ENCODE measurements at regions not wholly inside any gene's neighbourhood (a gene's known extent, or its start where the extent isn't known, plus 50 kb on each side); places are given as distances from the start of the nearest gene placed in this dataset.

DNA sequence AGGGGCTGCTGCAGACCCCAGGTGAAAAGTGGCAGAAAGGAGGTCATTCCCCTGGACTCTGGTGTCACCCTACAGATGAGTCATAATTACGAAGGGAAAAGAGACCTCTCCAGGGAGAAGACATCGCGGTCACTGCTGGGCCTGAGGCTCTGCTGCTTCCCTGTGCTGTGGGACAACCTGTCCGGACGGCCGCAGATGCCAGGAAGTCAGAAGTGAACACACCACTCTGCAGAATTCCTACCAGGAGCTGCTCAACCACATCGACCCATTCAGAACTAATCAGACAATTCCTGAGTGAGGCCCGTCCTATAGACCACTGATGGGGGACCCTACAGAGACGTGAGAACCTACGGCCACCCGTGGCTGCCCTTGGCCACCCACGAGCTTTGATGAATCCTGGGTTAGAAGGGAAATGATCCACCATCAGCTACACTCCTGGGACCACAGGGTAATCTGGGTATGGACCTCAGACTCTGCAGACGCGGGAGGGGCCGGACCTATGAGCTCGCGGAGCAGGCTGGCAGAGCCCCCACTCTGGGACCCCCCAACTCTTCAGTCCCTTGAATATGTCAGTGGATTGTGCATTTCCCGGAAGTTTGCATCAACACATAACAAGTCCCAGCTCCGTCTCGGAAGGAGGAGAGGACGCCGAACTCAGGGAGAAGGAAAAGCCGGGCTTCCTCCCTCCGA is 636.7 kb downstream of the BRD1 start:
- no peak for TF ChIP-seq POLR2A (IDR thresholded peaks at IDR 0.05; ENCODE audit: extremely low read depth, insufficient read length)
- TF ChIP-seq, protein P1, sequence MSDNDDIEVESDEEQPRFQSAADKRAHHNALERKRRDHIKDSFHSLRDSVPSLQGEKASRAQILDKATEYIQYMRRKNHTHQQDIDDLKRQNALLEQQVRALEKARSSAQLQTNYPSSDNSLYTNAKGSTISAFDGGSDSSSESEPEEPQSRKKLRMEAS (IDR thresholded peaks at IDR 0.05; ENCODE audit: low read depth, low read length): no peak
- TF ChIP-seq, protein P2, sequence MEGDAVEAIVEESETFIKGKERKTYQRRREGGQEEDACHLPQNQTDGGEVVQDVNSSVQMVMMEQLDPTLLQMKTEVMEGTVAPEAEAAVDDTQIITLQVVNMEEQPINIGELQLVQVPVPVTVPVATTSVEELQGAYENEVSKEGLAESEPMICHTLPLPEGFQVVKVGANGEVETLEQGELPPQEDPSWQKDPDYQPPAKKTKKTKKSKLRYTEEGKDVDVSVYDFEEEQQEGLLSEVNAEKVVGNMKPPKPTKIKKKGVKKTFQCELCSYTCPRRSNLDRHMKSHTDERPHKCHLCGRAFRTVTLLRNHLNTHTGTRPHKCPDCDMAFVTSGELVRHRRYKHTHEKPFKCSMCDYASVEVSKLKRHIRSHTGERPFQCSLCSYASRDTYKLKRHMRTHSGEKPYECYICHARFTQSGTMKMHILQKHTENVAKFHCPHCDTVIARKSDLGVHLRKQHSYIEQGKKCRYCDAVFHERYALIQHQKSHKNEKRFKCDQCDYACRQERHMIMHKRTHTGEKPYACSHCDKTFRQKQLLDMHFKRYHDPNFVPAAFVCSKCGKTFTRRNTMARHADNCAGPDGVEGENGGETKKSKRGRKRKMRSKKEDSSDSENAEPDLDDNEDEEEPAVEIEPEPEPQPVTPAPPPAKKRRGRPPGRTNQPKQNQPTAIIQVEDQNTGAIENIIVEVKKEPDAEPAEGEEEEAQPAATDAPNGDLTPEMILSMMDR (IDR thresholded peaks at IDR 0.05; ENCODE audit: low read depth, low read length): no peak
- no peak for TF ChIP-seq MYC (IDR thresholded peaks at IDR 0.05; ENCODE audit: low read depth, low read length)
- H3K4me3 ChIP-seq (ENCODE audit: low read depth, low read length): no peak overlapping the region
- no peak for DNase-seq (ENCODE audit: low read depth)

DNA sequence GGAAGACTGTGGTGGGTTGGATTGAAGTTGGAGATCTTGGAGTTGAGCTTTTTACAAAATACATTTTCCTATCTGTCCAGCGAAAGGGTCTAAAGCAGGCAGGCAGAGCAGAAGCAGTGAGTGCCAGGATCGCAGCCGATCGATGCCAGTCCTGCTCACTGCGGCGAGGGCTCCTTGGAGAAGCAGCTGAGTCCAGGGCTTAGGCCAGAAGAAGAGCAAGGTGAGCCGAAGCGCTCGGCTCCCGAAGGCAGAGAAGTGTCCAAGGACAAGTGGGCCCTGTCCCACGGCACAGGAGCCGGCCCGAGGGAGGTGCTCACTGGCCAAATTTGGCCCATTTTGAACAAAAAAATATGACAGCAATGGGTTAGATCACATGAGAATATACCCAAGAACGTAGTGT is 637.8 kb downstream of the BRD1 start:
- DNase-seq (ENCODE audit: low read depth): no peak
- TF ChIP-seq MYC (IDR thresholded peaks at IDR 0.05; ENCODE audit: low read depth, low read length) (no peak), POLR2A (IDR thresholded peaks at IDR 0.05; ENCODE audit: extremely low read depth, insufficient read length) (no peak)
- TF ChIP-seq, protein P2 (IDR thresholded peaks at IDR 0.05; ENCODE audit: low read depth, low read length): no peak
- TF ChIP-seq, protein P1 (IDR thresholded peaks at IDR 0.05; ENCODE audit: low read depth, low read length): no peak
- H3K4me3 ChIP-seq (ENCODE audit: low read depth, low read length): no peak overlapping the region

DNA sequence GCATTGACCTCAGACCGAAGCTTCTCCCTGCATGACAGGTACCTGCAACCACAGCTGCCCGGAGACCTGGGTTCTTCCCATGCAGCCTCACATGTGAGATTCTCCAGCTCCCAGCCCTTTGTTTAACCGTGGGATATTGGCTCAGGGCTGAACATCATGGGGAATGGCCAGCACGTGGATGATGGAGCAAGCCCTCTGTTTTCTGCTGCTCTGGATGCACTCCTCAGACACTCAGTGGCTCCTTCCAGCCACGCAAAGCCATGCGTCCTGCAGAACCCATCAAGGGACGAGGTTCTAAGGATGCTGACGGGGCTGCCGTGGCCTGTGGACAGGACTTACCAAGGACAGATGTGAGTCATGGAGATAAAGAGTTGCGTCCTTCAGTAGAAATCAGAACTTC is 639.1 kb downstream of the BRD1 start:
- DNase-seq (ENCODE audit: low read depth): no peak
- TF ChIP-seq, protein P2 (IDR thresholded peaks at IDR 0.05; ENCODE audit: low read depth, low read length): no peak
- TF ChIP-seq POLR2A (IDR thresholded peaks at IDR 0.05; ENCODE audit: extremely low read depth, insufficient read length) (no peak), MYC (IDR thresholded peaks at IDR 0.05; ENCODE audit: low read depth, low read length) (no peak)
- TF ChIP-seq, protein P1 (IDR thresholded peaks at IDR 0.05; ENCODE audit: low read depth, low read length): no peak
- H3K4me3 ChIP-seq (ENCODE audit: low read depth, low read length): no peak overlapping the region

DNA sequence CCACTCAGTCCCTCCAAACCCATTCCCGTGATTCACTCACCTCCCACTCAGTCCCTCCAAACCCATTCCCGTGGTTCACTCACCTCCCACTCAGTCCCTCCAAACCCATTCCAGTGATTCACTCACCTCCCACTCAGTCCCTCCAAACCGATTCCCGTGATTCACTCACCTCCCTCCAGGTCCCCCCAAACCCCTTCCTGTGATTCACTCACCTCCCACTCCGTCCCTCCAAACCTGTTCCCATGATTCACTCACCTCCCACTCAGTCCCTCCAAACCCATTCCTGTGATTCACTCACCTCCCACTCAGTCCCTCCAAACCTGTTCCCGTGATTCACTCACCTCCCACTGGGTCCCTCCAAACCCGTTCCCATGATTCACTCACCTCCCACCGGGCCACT is 639.6 kb downstream of the BRD1 start:
- no peak for DNase-seq (ENCODE audit: low read depth)
- H3K4me3 ChIP-seq (ENCODE audit: low read depth, low read length): no peak overlapping the region
- TF ChIP-seq, protein P2 (IDR thresholded peaks at IDR 0.05; ENCODE audit: low read depth, low read length): no peak
- no peak for TF ChIP-seq MYC (IDR thresholded peaks at IDR 0.05; ENCODE audit: low read depth, low read length)
- no peak for TF ChIP-seq POLR2A (IDR thresholded peaks at IDR 0.05; ENCODE audit: extremely low read depth, insufficient read length)
- TF ChIP-seq, protein P1 (IDR thresholded peaks at IDR 0.05; ENCODE audit: low read depth, low read length): no peak

DNA sequence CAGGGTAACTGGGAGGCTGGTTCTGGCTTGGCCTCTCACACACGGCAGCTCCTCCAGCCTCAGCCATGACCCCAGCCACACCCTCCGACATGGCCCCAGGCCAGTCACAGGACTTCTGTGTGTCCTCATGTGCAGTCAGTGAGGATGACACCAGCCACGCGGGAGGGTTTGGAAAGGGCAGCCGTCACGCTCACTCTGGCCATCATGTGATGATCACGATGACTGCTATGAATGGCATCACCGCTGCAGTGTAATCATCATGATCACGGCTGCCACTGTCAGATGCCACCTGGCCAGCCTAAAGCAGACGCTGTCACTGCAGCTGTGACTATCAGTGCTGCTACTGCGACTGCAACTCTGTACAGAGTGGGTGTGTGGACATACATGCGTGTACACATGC is 640.9 kb downstream of the BRD1 start:
- H3K4me3 ChIP-seq (ENCODE audit: low read depth, low read length): no peak overlapping the region
- no peak for TF ChIP-seq POLR2A (IDR thresholded peaks at IDR 0.05; ENCODE audit: extremely low read depth, insufficient read length)
- TF ChIP-seq, protein P2 (IDR thresholded peaks at IDR 0.05; ENCODE audit: low read depth, low read length): no peak
- no peak for TF ChIP-seq MYC (IDR thresholded peaks at IDR 0.05; ENCODE audit: low read depth, low read length)
- TF ChIP-seq, protein P1 (IDR thresholded peaks at IDR 0.05; ENCODE audit: low read depth, low read length): no peak
- DNase-seq (ENCODE audit: low read depth): no peak

Data from NB4 (cell line).